IMR-90 (cell line): ENCODE measurements at regions not wholly inside any gene's neighbourhood (a gene's known extent, or its start where the extent isn't known, plus 50 kb on each side); places are given as distances from the start of the nearest gene placed in this dataset.
"Not testable (repeated sequence)": the region's sequence is repeated elsewhere in the genome, so short reads cannot be mapped to it uniquely, and the experiment has no call there.

ENCODE experiments used
- ATAC-seq: fragments of 200-7000 bp; cut with Tn5 transposase; 2 replicates; pipeline ENCODE4 v1.9.1; 2020; ENCODE audit warnings: low read depth, mild to moderate bottlenecking, moderate library complexity
- BruUV-seq: library from RNA; stranded (reverse); fragments of 400-500 nt; replicated peaks from 2 replicates; lab custom pipeline; 2021; lab: Mats Ljungman, UMichigan
- CTCF ChIA-PET: fragments of 300-600 bp; formaldehyde crosslinking; extraction: SDS; loops from one replicate; lab custom pipeline; 2021; ENCODE audit warnings: antibody characterized with exemption; lab: Yijun Ruan, JAX
- POLR2A ChIA-PET: fragments of 300-600 bp; sonication (Branson Sonifier 250); formaldehyde crosslinking; loops from one replicate; lab custom pipeline; 2022; ENCODE audit warnings: antibody characterized with exemption; ENCODE audit not compliant: unreplicated experiment; lab: Charles Lee
- DNase-seq: peaks from one replicate; pipeline ENCODE4 v3.0.0; 2013
- H2AFZ ChIP-seq: replicated peaks from 2 replicates; pipeline ENCODE3; 2013; ENCODE audit warnings: low read length, mild to moderate bottlenecking; ENCODE audit not compliant: poor library complexity
- H2AK5ac ChIP-seq: 2 replicates; pipeline ENCODE4 v1.6.1; 2013; ENCODE audit warnings: low read depth, low read length, inconsistent platforms
- H2AK9ac ChIP-seq: replicated peaks from 2 replicates; pipeline ENCODE3; 2013; ENCODE audit warnings: mild to moderate bottlenecking, low read depth, low read length, moderate library complexity; ENCODE audit not compliant: poor library complexity
- H2BK120ac ChIP-seq: 2 replicates; pipeline ENCODE4 v1.6.1; 2013; ENCODE audit warnings: low read depth, low read length, inconsistent platforms
- H2BK15ac ChIP-seq: 3 replicates; pipeline ENCODE4 v1.6.1; 2013; ENCODE audit warnings: low read depth, low read length, inconsistent platforms
- H2BK20ac ChIP-seq: 2 replicates; pipeline ENCODE4 v1.6.1; 2013; ENCODE audit warnings: low read depth, mild to moderate bottlenecking, inconsistent platforms, low read length, moderate library complexity
- H2BK5ac ChIP-seq: 2 replicates; pipeline ENCODE4 v1.6.1; 2013; ENCODE audit warnings: mild to moderate bottlenecking, low read depth, low read length, inconsistent platforms; ENCODE audit not compliant: poor library complexity, severe bottlenecking
- H3K14ac ChIP-seq: replicated peaks from 2 replicates; pipeline ENCODE4 v1.6.1; 2013; ENCODE audit warnings: low read depth, low read length, inconsistent platforms
- H3K18ac ChIP-seq: 2 replicates; pipeline ENCODE4 v1.6.1; 2013; ENCODE audit warnings: low read depth, low read length, control low read depth
- H3K23ac ChIP-seq: 2 replicates; pipeline ENCODE4 v1.6.1; 2013; ENCODE audit warnings: low read depth, low read length, inconsistent platforms
- H3K27ac ChIP-seq: 2 replicates; pipeline ENCODE4 v1.5.1; 2013; ENCODE audit warnings: mild to moderate bottlenecking, control low read depth, low read length; ENCODE audit not compliant: insufficient read depth
- H3K27me3 ChIP-seq: 2 replicates; pipeline ENCODE4 v1.6.1; 2013; ENCODE audit warnings: low read length; ENCODE audit not compliant: control insufficient read depth, insufficient read depth
- H3K36me3 ChIP-seq: 2 replicates; pipeline ENCODE4 v1.6.1; 2013; ENCODE audit warnings: low read length, mixed read lengths; ENCODE audit not compliant: control insufficient read depth, insufficient read depth
- H3K4ac ChIP-seq: 2 replicates; pipeline ENCODE4 v1.6.1; 2013; ENCODE audit warnings: low read depth, low read length, inconsistent platforms
- H3K4me1 ChIP-seq: 2 replicates; pipeline ENCODE4 v1.6.1; 2013; ENCODE audit warnings: low read length, mixed read lengths; ENCODE audit not compliant: control insufficient read depth, insufficient read depth
- H3K4me2 ChIP-seq: 2 replicates; pipeline ENCODE4 v1.6.1; 2013; ENCODE audit warnings: low read depth, mild to moderate bottlenecking, control low read depth, low read length, moderate library complexity
- H3K4me3 ChIP-seq: 2 replicates; pipeline ENCODE4 v1.5.1; 2013; ENCODE audit warnings: low read depth, mild to moderate bottlenecking, control low read depth, low read length, moderate library complexity; ENCODE audit not compliant: insufficient read depth
- H3K56ac ChIP-seq: 2 replicates; pipeline ENCODE4 v1.6.1; 2013; ENCODE audit warnings: low read length, inconsistent platforms; ENCODE audit not compliant: insufficient read depth; ENCODE audit errors: extremely low read depth
- H3K79me1 ChIP-seq, 2 experiments: 2 replicates each; pipeline ENCODE4 v1.6.1; 2013; ENCODE audit warnings: low read length in 2 of 2, inconsistent platforms in 1 of 2, low read depth in 1 of 2
- H3K9ac ChIP-seq: 2 replicates; pipeline ENCODE4 v1.6.1; 2013; ENCODE audit warnings: low read depth, low read length, control low read depth
- H3K9me1 ChIP-seq: 2 replicates; pipeline ENCODE4 v1.6.1; 2013; ENCODE audit warnings: low read length, inconsistent platforms; ENCODE audit not compliant: insufficient read depth
- H3K9me3 ChIP-seq: 2 replicates; pipeline ENCODE4 v1.6.1; 2013; ENCODE audit warnings: low read length; ENCODE audit not compliant: control insufficient read depth, insufficient read depth
- H4K20me1 ChIP-seq: 2 replicates; pipeline ENCODE4 v1.6.1; 2013; ENCODE audit warnings: low read length, inconsistent platforms; ENCODE audit not compliant: insufficient read depth
- H4K5ac ChIP-seq: 2 replicates; pipeline ENCODE4 v1.6.1; 2013; ENCODE audit warnings: mild to moderate bottlenecking, low read depth, low read length, control low read depth
- H4K8ac ChIP-seq, 2 experiments: 2 replicates each; pipeline ENCODE4 v1.6.1; 2013; ENCODE audit warnings: low read depth in 2 of 2, low read length in 2 of 2, control low read depth in 1 of 2, inconsistent platforms in 1 of 2
- H4K91ac ChIP-seq: 2 replicates; pipeline ENCODE4 v1.6.1; 2013; ENCODE audit warnings: low read depth, low read length, inconsistent platforms; ENCODE audit not compliant: insufficient read depth
- WGBS, 2 experiments: methylation state at CpG; one replicate each; pipeline versions ENCODE4 v1.1.5 to v1.1.7; 2013; ENCODE audit warnings: missing lambda C conversion rate in 2 of 2; ENCODE audit not compliant: insufficient read length in 1 of 2; ENCODE audit errors: extremely low coverage in 2 of 2; 5-methylcytosine and 5-hydroxymethylcytosine counted together
- dilution Hi-C: fragments of 300-500 bp; cut with HindIII; formaldehyde crosslinking; loops from one replicate; pipeline ENCODE4 v1.14.3; 2018; ENCODE audit warnings: low sequenced_read_pairs; ENCODE audit not compliant: unreplicated experiment
- in situ Hi-C: fragments of 300-500 bp; cut with MboI; formaldehyde crosslinking; loops from 3 replicates; pipeline ENCODE4 v1.14.3; 2019; ENCODE audit warnings: low sequenced_read_pairs, inconsistent platforms, mixed read lengths
- intact Hi-C: fragments of 100-400 bp; cut with micrococcal nuclease; formaldehyde crosslinking; loops from 2 replicates; pipeline ENCODE4 v1.10.0; 2022

- H3K9me1 ChIP-seq, POLR2A ChIA-PET, H3K79me1 ChIP-seq, H3K4me1 ChIP-seq, H4K20me1 ChIP-seq, H2AFZ ChIP-seq, intact Hi-C loops, ATAC-seq, H2BK20ac ChIP-seq, H3K36me3 ChIP-seq, H4K91ac ChIP-seq, H3K4me2 ChIP-seq, H2AK5ac ChIP-seq, H3K4me3 ChIP-seq, H3K14ac ChIP-seq, H4K5ac ChIP-seq, H3K4ac ChIP-seq, H2BK15ac ChIP-seq, H3K56ac ChIP-seq, H3K9me3 ChIP-seq, H4K8ac ChIP-seq, in situ Hi-C loops, H2AK9ac ChIP-seq, H2BK120ac ChIP-seq, H3K9ac ChIP-seq, DNase-seq, BruUV-seq, CTCF ChIA-PET, H3K18ac ChIP-seq, H3K23ac ChIP-seq, dilution Hi-C loops, H2BK5ac ChIP-seq, H3K27ac ChIP-seq: not testable (repeated sequence)
- H3K27me3 ChIP-seq: peaks cover 19% of the 10 kb centered on the region
- WGBS, 2 experiments: 80% methylated on average over 1 of the region's 7 CpGs; no CpG with 5 or more reads in 1 of the 2 experiments
Measured at GRCh38 chr3:184457784-184458377, 78.0 kb downstream of the CHRD start.
